ENCODE measurements at regions not wholly inside any gene's neighbourhood (a gene's known extent, or its start where the extent isn't known, plus 50 kb on each side); places are given as distances from the start of the nearest gene placed in this dataset.
"Not testable (repeated sequence)": the region's sequence is repeated elsewhere in the genome, so short reads cannot be mapped to it uniquely, and the experiment has no call there.

GRCh38 chr7:54259185-54259584 is 283.0 kb upstream of the VSTM2A start:
- WGBS, 2 experiments: 90 to 94% methylated on average over 9 of the region's 9 CpGs
- Histone ChIP-seq H3K9me3 (ENCODE audit: control insufficient read depth, low read length) (no peaks in the 10 kb centered on the region), H3K4me1 (ENCODE audit: control insufficient read depth, insufficient read depth, low read length) (no peaks in the 10 kb centered on the region), H3K27me3 (ENCODE audit: control insufficient read depth, insufficient read depth, low read length, poor library complexity, severe bottlenecking) (no peaks in the 10 kb centered on the region), H3K36me3 (ENCODE audit: control insufficient read depth, insufficient read depth, low read length) (no peaks in the 10 kb centered on the region), H3K27ac (ENCODE audit: insufficient read depth, low read depth, low read length, poor library complexity, severe bottlenecking) (no peak overlapping the region), H3K4me3 (ENCODE audit: insufficient read depth, low read depth, low read length) (no peak overlapping the region)

- no peaks in the 10 kb centered on the region for H3K4me1 ChIP-seq (ENCODE audit: control insufficient read depth, insufficient read depth, low read length)
- no peak overlapping the region for H3K4me3 ChIP-seq (ENCODE audit: insufficient read depth, low read depth, low read length)
- no peak overlapping the region for H3K27ac ChIP-seq (ENCODE audit: insufficient read depth, low read depth, low read length, poor library complexity, severe bottlenecking)
- 93 to 100% methylated on average over 1 of the region's 1 CpG for WGBS, 2 experiments
- H3K36me3 ChIP-seq (ENCODE audit: control insufficient read depth, insufficient read depth, low read length): no peaks in the 10 kb centered on the region
- no peaks in the 10 kb centered on the region for H3K27me3 ChIP-seq (ENCODE audit: control insufficient read depth, insufficient read depth, low read length, poor library complexity, severe bottlenecking)
- no peaks in the 10 kb centered on the region for H3K9me3 ChIP-seq (ENCODE audit: control insufficient read depth, low read length)
Measured at GRCh38 chr7:54260941-54261371, 281.2 kb upstream of the VSTM2A start.

- no peaks in the 10 kb centered on the region for H3K27me3 ChIP-seq (ENCODE audit: control insufficient read depth, insufficient read depth, low read length, poor library complexity, severe bottlenecking)
- no peaks in the 10 kb centered on the region for H3K36me3 ChIP-seq (ENCODE audit: control insufficient read depth, insufficient read depth, low read length)
- no peak overlapping the region for H3K4me3 ChIP-seq (ENCODE audit: insufficient read depth, low read depth, low read length)
- H3K4me1 ChIP-seq (ENCODE audit: control insufficient read depth, insufficient read depth, low read length): no peaks in the 10 kb centered on the region
- 65 to 80% methylated on average over 1 of the region's 1 CpG for WGBS, 2 experiments
- H3K9me3 ChIP-seq (ENCODE audit: control insufficient read depth, low read length): no peaks in the 10 kb centered on the region
- no peak overlapping the region for H3K27ac ChIP-seq (ENCODE audit: insufficient read depth, low read depth, low read length, poor library complexity, severe bottlenecking)
Measured at GRCh38 chr7:54278847-54279246, 263.3 kb upstream of the VSTM2A start.

- H3K9me3 ChIP-seq (ENCODE audit: control insufficient read depth, low read length): peaks cover 2% of the 10 kb centered on the region
- H3K27me3 ChIP-seq (ENCODE audit: control insufficient read depth, insufficient read depth, low read length, poor library complexity, severe bottlenecking): no peaks in the 10 kb centered on the region
- WGBS, 2 experiments: 11 to 14% methylated on average over 8 of the region's 8 CpGs
- H3K4me1 ChIP-seq (ENCODE audit: control insufficient read depth, insufficient read depth, low read length): peaks cover 9% of the 10 kb centered on the region
- H3K4me3 ChIP-seq (ENCODE audit: insufficient read depth, low read depth, low read length): no peak overlapping the region
- H3K27ac ChIP-seq (ENCODE audit: insufficient read depth, low read depth, low read length, poor library complexity, severe bottlenecking): peak overlapping the region; percentile 40
- no peaks in the 10 kb centered on the region for H3K36me3 ChIP-seq (ENCODE audit: control insufficient read depth, insufficient read depth, low read length)
Measured at GRCh38 chr7:54292171-54292925, 249.8 kb upstream of the VSTM2A start.

- Histone ChIP-seq H3K27ac (ENCODE audit: insufficient read depth, low read depth, low read length, poor library complexity, severe bottlenecking) (no peak overlapping the region), H3K9me3 (ENCODE audit: control insufficient read depth, low read length) (no peaks in the 10 kb centered on the region), H3K4me1 (ENCODE audit: control insufficient read depth, insufficient read depth, low read length) (no peaks in the 10 kb centered on the region), H3K36me3 (ENCODE audit: control insufficient read depth, insufficient read depth, low read length) (no peaks in the 10 kb centered on the region), H3K4me3 (ENCODE audit: insufficient read depth, low read depth, low read length) (no peak overlapping the region), H3K27me3 (ENCODE audit: control insufficient read depth, insufficient read depth, low read length, poor library complexity, severe bottlenecking) (no peaks in the 10 kb centered on the region)
- 91 to 96% methylated on average over 2 to 4 of the region's 4 CpGs for WGBS, 2 experiments
Measured at GRCh38 chr7:54299426-54299825, 242.7 kb upstream of the VSTM2A start.

- H3K27ac ChIP-seq (ENCODE audit: insufficient read depth, low read depth, low read length, poor library complexity, severe bottlenecking); H3K9me3 ChIP-seq (ENCODE audit: control insufficient read depth, low read length); H3K4me1 ChIP-seq (ENCODE audit: control insufficient read depth, insufficient read depth, low read length); H3K4me3 ChIP-seq (ENCODE audit: insufficient read depth, low read depth, low read length); H3K27me3 ChIP-seq (ENCODE audit: control insufficient read depth, insufficient read depth, low read length, poor library complexity, severe bottlenecking); H3K36me3 ChIP-seq (ENCODE audit: control insufficient read depth, insufficient read depth, low read length): not testable (repeated sequence)
Measured at GRCh38 chr7:54315955-54316354, 226.2 kb upstream of the VSTM2A start.

- Histone ChIP-seq H3K27me3 (ENCODE audit: control insufficient read depth, insufficient read depth, low read length, poor library complexity, severe bottlenecking) (peaks cover 18% of the 10 kb centered on the region), H3K4me3 (ENCODE audit: insufficient read depth, low read depth, low read length) (no peak overlapping the region), H3K4me1 (ENCODE audit: control insufficient read depth, insufficient read depth, low read length) (peaks cover 8% of the 10 kb centered on the region), H3K9me3 (ENCODE audit: control insufficient read depth, low read length) (no peaks in the 10 kb centered on the region), H3K36me3 (ENCODE audit: control insufficient read depth, insufficient read depth, low read length) (no peaks in the 10 kb centered on the region), H3K27ac (ENCODE audit: insufficient read depth, low read depth, low read length, poor library complexity, severe bottlenecking) (no peak overlapping the region)
- WGBS, 2 experiments: 90 to 91% methylated on average over 3 of the region's 3 CpGs
Measured at GRCh38 chr7:54326592-54327167, 215.5 kb upstream of the VSTM2A start.

- H3K27ac ChIP-seq (ENCODE audit: insufficient read depth, low read depth, low read length, poor library complexity, severe bottlenecking): no peak overlapping the region
- H3K27me3 ChIP-seq (ENCODE audit: control insufficient read depth, insufficient read depth, low read length, poor library complexity, severe bottlenecking): peaks cover 25% of the 10 kb centered on the region
- WGBS, 2 experiments: 43 to 53% methylated on average over 4 of the region's 4 CpGs
- no peaks in the 10 kb centered on the region for H3K9me3 ChIP-seq (ENCODE audit: control insufficient read depth, low read length)
- no peaks in the 10 kb centered on the region for H3K36me3 ChIP-seq (ENCODE audit: control insufficient read depth, insufficient read depth, low read length)
- no peak overlapping the region for H3K4me3 ChIP-seq (ENCODE audit: insufficient read depth, low read depth, low read length)
- H3K4me1 ChIP-seq (ENCODE audit: control insufficient read depth, insufficient read depth, low read length): peaks cover 8% of the 10 kb centered on the region
Measured at GRCh38 chr7:54330216-54330800, 211.9 kb upstream of the VSTM2A start.

- no peak overlapping the region for H3K27ac ChIP-seq (ENCODE audit: insufficient read depth, low read depth, low read length, poor library complexity, severe bottlenecking)
- H3K4me1 ChIP-seq (ENCODE audit: control insufficient read depth, insufficient read depth, low read length): peaks cover 7% of the 10 kb centered on the region
- H3K4me3 ChIP-seq (ENCODE audit: insufficient read depth, low read depth, low read length): no peak overlapping the region
- WGBS, 2 experiments: 80 to 100% methylated on average over 1 of the region's 1 CpG
- no peaks in the 10 kb centered on the region for H3K36me3 ChIP-seq (ENCODE audit: control insufficient read depth, insufficient read depth, low read length)
- H3K27me3 ChIP-seq (ENCODE audit: control insufficient read depth, insufficient read depth, low read length, poor library complexity, severe bottlenecking): peaks cover 25% of the 10 kb centered on the region
- no peaks in the 10 kb centered on the region for H3K9me3 ChIP-seq (ENCODE audit: control insufficient read depth, low read length)
Measured at GRCh38 chr7:54331311-54331710, 210.9 kb upstream of the VSTM2A start.

GRCh38 chr7:54332301-54332700 is 209.9 kb upstream of the VSTM2A start:
- H3K27me3 ChIP-seq (ENCODE audit: control insufficient read depth, insufficient read depth, low read length, poor library complexity, severe bottlenecking): peaks cover 24% of the 10 kb centered on the region
- WGBS, 2 experiments: 60 to 63% methylated on average over 2 of the region's 2 CpGs
- no peaks in the 10 kb centered on the region for H3K4me1 ChIP-seq (ENCODE audit: control insufficient read depth, insufficient read depth, low read length)
- no peaks in the 10 kb centered on the region for H3K9me3 ChIP-seq (ENCODE audit: control insufficient read depth, low read length)
- H3K27ac ChIP-seq (ENCODE audit: insufficient read depth, low read depth, low read length, poor library complexity, severe bottlenecking): no peak overlapping the region
- H3K4me3 ChIP-seq (ENCODE audit: insufficient read depth, low read depth, low read length): no peak overlapping the region
- no peaks in the 10 kb centered on the region for H3K36me3 ChIP-seq (ENCODE audit: control insufficient read depth, insufficient read depth, low read length)

All from ectodermal cell (in vitro differentiated cells).